NAMALWA (cell line): ENCODE measurements at regions not wholly inside any gene's neighbourhood (a gene's known extent, or its start where the extent isn't known, plus 50 kb on each side); places are given as distances from the start of the nearest gene placed in this dataset.
A peak's percentile ranks its signal among the peaks of the same experiment; 100 is the strongest.

Experiments used
- DNase-seq: peaks from one replicate; pipeline ENCODE4 v3.0.0-alpha.2; 2015; ENCODE audit warnings: low spot score

DNA sequence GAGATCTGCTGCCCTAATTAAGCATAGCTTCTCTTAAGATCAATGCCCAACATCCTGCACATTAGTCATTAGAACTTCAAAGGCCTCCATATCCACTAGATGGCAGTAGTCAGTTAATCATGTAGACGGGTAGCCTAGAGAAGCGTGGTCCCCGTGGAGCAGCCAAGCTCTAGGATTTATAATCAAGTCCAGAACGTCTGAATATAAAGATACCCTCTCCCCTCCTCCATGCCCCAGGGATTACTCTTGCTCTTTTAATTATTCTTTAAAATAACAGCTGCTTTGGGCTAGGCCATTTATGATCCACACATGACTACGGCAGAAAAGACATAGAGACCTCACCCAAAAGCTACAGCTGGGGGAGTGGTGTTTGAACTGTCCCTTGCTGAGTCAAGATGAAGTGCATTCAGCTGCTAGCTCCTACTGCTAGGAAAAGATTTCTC, 327.6 kb upstream of the PLET1 start:
- DNase-seq: peak; percentile 81

GRCh38 chr11:112589155-112589554, 328.5 kb upstream of the PLET1 start:
- no peak for DNase-seq

DNA sequence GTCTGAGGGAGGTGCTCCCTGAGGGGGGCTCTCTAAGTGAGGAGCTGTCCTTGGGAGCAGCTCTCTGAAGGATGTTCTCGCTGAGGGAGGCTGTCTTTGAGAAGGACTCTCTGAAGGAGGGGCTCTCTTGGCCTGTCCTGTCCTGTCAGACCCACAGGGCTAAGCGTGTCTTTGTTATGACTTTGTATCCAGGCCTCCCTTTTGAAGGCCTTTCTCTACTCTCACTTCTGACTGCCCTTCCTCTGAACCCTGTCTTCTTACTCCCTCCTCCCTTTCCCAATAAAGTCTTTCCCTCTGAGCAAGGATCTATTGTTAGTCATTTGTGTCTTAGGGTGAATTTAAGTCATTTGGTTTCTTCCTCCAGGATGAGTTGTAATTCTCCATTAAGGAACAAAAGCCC, 330.1 kb upstream of the PLET1 start:
- no peak for DNase-seq

GRCh38 chr11:112593440-112593839, 332.8 kb upstream of the PLET1 start:
- no peak for DNase-seq

GRCh38 chr11:112596324-112596723, 335.7 kb upstream of the PLET1 start:
- DNase-seq: no peak

- no peak for DNase-seq
Observed at GRCh38 chr11:112597286-112597790, 336.7 kb upstream of the PLET1 start.

- no peak for DNase-seq
Observed at GRCh38 chr11:112599265-112599664, 338.6 kb upstream of the PLET1 start.

- no peak for DNase-seq
Observed at GRCh38 chr11:112599856-112600533, 339.3 kb upstream of the PLET1 start.

GRCh38 chr11:112605093-112605666, 344.5 kb upstream of the PLET1 start:
- DNase-seq: no peak

- no peak for DNase-seq
Observed at GRCh38 chr11:112606656-112607055, 346.0 kb upstream of the PLET1 start.

DNA sequence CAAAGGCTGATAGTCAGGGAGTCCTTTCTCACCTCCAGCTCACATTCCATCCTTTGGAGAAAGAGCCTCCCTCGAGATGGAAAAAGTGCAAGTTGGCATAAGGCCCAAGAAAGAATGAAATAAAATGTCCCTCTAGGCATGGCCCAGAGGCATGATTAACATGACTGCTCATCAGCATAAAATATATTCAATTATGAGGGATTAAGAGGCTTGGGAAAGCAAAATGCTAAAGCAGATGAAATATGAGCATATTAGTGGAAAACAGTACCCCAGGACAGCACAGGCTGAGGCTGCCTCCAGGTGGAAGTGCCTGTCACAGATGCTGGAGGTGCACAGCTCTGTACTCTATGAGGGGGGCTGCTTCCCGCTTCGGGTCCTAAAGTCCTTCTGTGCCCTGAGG, 347.8 kb upstream of the PLET1 start:
- DNase-seq: no peak

- no peak for DNase-seq
Observed at GRCh38 chr11:112610494-112610893, 349.8 kb upstream of the PLET1 start.

GRCh38 chr11:112610996-112611750, 350.0 kb upstream of the NCAM1 start:
- no peak for DNase-seq

- no peak for DNase-seq
Observed at GRCh38 chr11:112611771-112612170, 349.4 kb upstream of the NCAM1 start.

DNA sequence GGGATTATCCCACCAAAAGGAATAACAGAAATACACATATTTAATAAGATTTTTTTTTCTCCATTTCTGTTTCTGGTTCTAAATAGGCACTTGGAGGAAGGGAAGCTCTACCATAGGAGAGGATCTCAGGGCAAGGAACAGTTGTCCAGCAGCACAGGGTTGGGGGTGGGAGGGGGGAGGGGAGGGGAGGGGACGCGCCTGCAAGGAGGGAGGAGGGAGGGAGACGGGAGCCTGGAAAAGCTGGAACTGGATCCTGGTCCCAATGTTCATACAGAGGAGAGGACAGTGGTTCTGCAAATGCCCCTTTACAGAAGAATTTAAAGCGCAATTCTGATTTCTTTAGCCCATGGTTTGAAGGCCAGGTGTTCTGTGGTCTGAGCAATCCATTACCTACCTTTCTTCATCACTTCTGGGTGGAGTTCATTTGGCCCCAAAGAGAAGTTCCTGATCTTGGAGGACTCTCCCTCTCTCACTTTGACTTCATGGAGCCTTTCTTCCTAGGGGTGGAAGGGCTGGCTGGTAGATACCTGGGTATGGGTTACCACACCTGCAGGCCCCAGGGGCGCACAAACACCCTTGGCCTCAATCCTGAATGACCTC, 348.9 kb upstream of the NCAM1 start:
- DNase-seq: no peak

DNA sequence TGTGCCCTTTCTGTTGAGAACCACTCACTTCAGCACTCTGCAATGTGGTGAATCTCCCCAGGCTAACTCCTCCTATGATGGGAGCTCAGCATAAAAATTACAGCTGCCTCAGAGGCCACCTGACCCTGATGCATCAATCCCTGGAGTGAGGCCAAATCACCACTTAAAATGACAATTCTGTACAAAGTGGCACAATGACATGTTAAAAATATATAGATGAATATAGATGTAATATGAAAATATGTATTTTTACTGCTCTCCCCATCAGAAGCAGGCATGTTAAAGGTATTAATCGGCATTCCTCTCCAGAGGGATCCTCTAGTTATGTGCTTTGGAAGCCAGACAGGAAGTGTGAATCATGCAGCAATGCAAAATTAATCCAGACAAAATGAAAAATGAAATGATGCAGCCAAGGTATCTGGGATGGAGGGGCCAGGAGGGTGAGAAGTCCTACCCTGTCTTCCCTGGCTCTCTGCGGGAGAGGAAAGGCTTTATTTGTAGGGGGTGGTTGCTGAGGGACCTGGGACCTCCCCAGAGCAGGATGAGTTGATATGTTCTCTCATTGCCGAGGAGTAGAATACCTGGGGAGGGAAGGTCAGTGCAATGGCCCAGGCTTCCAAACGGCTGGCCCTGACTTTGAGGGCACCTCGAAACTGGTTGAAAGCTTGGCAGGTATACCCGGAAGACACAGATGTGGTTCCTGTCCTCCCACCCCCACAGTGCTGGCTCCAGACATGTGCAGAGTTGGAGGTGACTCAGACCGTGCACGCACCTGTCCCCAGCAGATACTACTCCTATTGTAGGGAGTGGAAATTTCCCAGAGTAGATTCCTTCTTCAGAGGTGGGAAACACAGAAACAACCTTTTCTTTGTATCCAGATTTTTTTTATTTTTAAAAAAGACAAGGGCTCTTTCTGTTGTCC, 347.9 kb upstream of the NCAM1 start:
- DNase-seq: no peak

- DNase-seq: no peak
Observed at GRCh38 chr11:112614605-112615004, 346.6 kb upstream of the NCAM1 start.

GRCh38 chr11:112615238-112615637, 346.0 kb upstream of the NCAM1 start:
- DNase-seq: no peak

- DNase-seq: no peak
Observed at GRCh38 chr11:112615891-112616290, 345.3 kb upstream of the NCAM1 start.

GRCh38 chr11:112616327-112617097, 344.7 kb upstream of the NCAM1 start:
- DNase-seq: no peak

DNA sequence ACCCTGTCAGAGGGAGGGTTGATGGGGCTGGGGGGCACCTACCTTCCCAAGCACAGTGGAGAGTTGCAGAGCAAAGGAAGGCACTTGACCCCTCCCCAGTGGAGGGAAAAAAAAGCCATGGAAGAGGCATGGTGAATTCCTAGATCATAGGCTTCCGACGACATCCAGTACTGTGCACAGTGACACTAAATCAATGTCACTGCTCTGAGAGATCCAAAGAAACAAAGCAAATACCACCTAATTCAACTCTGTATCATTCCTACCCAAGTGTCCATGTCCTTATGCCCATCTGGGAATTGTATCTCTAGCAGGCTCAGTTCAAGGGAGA, 344.2 kb upstream of the NCAM1 start:
- no peak for DNase-seq
